Caki2 (cell line): ENCODE measurements at regions not wholly inside any gene's neighbourhood (a gene's known extent, or its start where the extent isn't known, plus 50 kb on each side); places are given as distances from the start of the nearest gene placed in this dataset.

ENCODE experiments used
- DNase-seq: peaks from one replicate; pipeline ENCODE4 v3.0.0-alpha.2; 2015; ENCODE audit warnings: low read depth
- in situ Hi-C: cut with HindIII; loops from 2 replicates; pipeline ENCODE4 v1.10.0; 2016; ENCODE audit warnings: low sequenced_read_pairs, low pct_unique_long_range_greater_than_20kb, mixed read lengths

GRCh38 chr13:53844473-53845146 lies 816.0 kb downstream of the OLFM4 start:
- in situ Hi-C loops = no loop called here
- DNase-seq = no peak

GRCh38 chr13:53847502-53847901 lies 818.9 kb downstream of the OLFM4 start:
- DNase-seq = no peak
- in situ Hi-C loops = no loop called here

GRCh38 chr13:53848366-53848961 lies 819.9 kb downstream of the OLFM4 start:
- in situ Hi-C loops = no loop called here
- no peak for DNase-seq

- DNase-seq = no peak
- in situ Hi-C loops = no loop called here
These were observed 825.7 kb downstream of the OLFM4 start for GRCh38 chr13:53854321-53854720.

GRCh38 chr13:53856573-53857195 lies 828.1 kb downstream of the OLFM4 start:
- in situ Hi-C loops = no loop called here

GRCh38 chr13:53863520-53863919 lies 834.9 kb downstream of the OLFM4 start:
- in situ Hi-C loops = no loop called here
- DNase-seq = no peak

More at GRCh38 chr13:53856573-53857195, 828.1 kb downstream of the OLFM4 start:
- no peak for DNase-seq

- no peak for DNase-seq
- in situ Hi-C loops = no loop called here
These were observed 844.9 kb downstream of the OLFM4 start for GRCh38 chr13:53873558-53873957.

GRCh38 chr13:53878861-53879260 lies 850.2 kb downstream of the OLFM4 start:
- in situ Hi-C loops = no loop called here

GRCh38 chr13:53885997-53886396 lies 857.4 kb downstream of the OLFM4 start:
- in situ Hi-C loops = no loop called here
- DNase-seq = no peak

More at GRCh38 chr13:53878861-53879260, 850.2 kb downstream of the OLFM4 start:
- DNase-seq = no peak

- in situ Hi-C loops = no loop called here
- no peak for DNase-seq
These were observed 862.1 kb downstream of the OLFM4 start for GRCh38 chr13:53890696-53891095.

GRCh38 chr13:53901593-53901992 lies 873.0 kb downstream of the OLFM4 start:
- DNase-seq = no peak
- in situ Hi-C loops = no loop called here

- in situ Hi-C loops = no loop called here
- no peak for DNase-seq
These were observed 879.3 kb downstream of the OLFM4 start for GRCh38 chr13:53907891-53908290.

- in situ Hi-C loops = no loop called here
- DNase-seq = no peak
These were observed 892.3 kb downstream of the OLFM4 start for GRCh38 chr13:53920916-53921315.

GRCh38 chr13:53921473-53921872 lies 892.9 kb downstream of the OLFM4 start:
- DNase-seq = no peak
- in situ Hi-C loops = no loop called here

GRCh38 chr13:53941588-53942190 lies 913.1 kb downstream of the OLFM4 start:
- DNase-seq = no peak
- in situ Hi-C loops = no loop called here

- in situ Hi-C loops = no loop called here
- DNase-seq = no peak
These were observed 917.9 kb downstream of the OLFM4 start for GRCh38 chr13:53946500-53946899.

GRCh38 chr13:53953183-53953582 lies 924.6 kb downstream of the OLFM4 start:
- in situ Hi-C loops = no loop called here
- DNase-seq = no peak
